HUES6 (cell line): ENCODE measurements at regions not wholly inside any gene's neighbourhood (a gene's known extent, or its start where the extent isn't known, plus 50 kb on each side); places are given as distances from the start of the nearest gene placed in this dataset.

Source experiments
- H3K27ac ChIP-seq: 2 replicates; pipeline ENCODE4 v1.7.0; 2013; ENCODE audit warnings: low read depth, mild to moderate bottlenecking, low read length, inconsistent platforms
- H3K27me3 ChIP-seq: 2 replicates; pipeline ENCODE4 v1.6.1; 2013; ENCODE audit warnings: low read length; ENCODE audit not compliant: control insufficient read depth, insufficient read depth
- H3K36me3 ChIP-seq: 2 replicates; pipeline ENCODE4 v1.6.1; 2013; ENCODE audit warnings: low read length; ENCODE audit not compliant: control insufficient read depth, insufficient read depth
- H3K4me1 ChIP-seq: 2 replicates; pipeline ENCODE4 v1.6.1; 2013; ENCODE audit warnings: low read length; ENCODE audit not compliant: control insufficient read depth, insufficient read depth
- H3K4me3 ChIP-seq: 2 replicates; pipeline ENCODE4 v1.5.1; 2013; ENCODE audit warnings: low read depth, low read length
- H3K9ac ChIP-seq: one replicate; pipeline ENCODE4 v1.6.1; 2013; ENCODE audit warnings: mild to moderate bottlenecking, low read length
- H3K9me3 ChIP-seq: 2 replicates; pipeline ENCODE4 v1.6.1; 2013; ENCODE audit warnings: low read depth, low read length; ENCODE audit not compliant: control insufficient read depth, insufficient read depth

DNA sequence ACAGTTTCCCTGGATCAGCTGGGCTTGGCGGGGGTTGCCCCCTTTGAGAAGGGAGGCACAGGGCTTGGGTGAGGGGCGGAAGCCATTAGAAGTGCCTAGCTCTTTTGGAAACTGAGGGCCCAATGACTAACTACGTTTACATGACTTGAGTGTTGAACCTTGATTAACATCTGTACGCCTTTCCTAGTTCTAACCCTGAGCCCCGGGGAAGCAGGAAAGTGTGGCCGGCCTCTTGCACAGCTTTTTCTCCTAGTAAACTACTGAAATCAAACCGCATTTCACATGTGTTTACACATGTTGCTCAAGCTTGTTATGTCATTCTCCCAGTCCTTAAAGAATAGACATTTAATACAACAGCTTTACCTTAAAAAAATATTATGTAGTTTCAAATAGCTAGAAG, 1356.4 kb upstream of the TMEM132C start:
- Histone ChIP-seq H3K27me3 (no peaks in the 10 kb centered on the region), H3K36me3 (no peaks in the 10 kb centered on the region), H3K4me1 (peaks cover 1% of the 10 kb centered on the region; the same call in 1 of the 2 replicates), H3K9ac (no peak overlapping the region), H3K9me3 (no peaks in the 10 kb centered on the region), H3K4me3 (no peak overlapping the region), H3K27ac (no peak overlapping the region)

DNA sequence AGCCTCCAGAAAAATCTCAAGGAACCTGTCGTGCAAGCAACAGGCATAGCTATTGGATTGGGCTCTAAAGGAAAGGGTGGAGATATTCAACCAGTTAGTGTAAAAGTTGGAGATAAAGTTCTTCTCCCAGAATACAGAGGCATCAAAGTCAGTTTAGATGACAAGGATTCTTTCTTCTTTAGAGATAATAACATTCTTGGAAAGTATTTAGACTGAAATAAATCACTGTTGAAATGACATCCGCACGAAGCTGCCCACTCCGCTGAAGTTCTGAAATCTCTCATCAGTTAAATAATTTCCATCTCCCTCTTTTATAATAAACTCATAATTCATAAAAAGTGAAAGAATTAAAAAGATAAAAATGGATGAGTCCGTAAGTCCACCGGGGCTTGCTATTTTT, 1354.9 kb upstream of the TMEM132C start:
- Histone ChIP-seq H3K9ac (no peak overlapping the region), H3K4me3 (no peak overlapping the region), H3K9me3 (no peaks in the 10 kb centered on the region), H3K36me3 (no peaks in the 10 kb centered on the region), H3K27me3 (no peaks in the 10 kb centered on the region), H3K27ac (no peak overlapping the region), H3K4me1 (no peaks in the 10 kb centered on the region)

DNA sequence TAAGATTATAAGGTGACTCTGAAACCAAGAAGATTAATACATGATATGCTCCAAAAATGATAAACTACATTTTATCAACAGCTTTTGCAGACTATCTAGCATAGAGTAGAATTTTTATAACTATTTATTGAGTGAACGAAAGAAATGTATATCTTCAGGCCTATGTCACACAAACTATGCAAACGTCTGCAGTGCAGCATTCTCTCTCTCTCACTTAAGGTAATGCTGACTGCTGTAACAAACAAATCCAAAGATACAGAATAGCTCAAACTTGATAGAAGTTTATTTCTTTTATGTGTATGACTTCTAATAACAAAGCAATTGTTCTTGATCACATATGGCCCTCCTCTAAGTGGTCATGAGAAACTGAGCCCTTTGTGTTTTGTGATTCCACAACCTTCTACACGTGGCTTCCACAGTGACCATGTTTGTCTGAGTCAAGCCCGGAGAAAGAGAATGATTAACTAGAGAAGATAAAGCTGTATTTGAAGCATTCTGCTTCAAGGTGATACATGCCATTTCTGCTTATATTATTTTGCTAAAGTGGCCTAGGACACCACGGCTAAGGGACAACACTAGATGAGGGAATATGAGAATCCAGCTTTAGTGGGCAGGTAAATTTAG, 1352.7 kb upstream of the TMEM132C start:
- Histone ChIP-seq H3K4me1 (no peaks in the 10 kb centered on the region), H3K27me3 (no peaks in the 10 kb centered on the region), H3K36me3 (no peaks in the 10 kb centered on the region), H3K9ac (no peak overlapping the region), H3K9me3 (no peaks in the 10 kb centered on the region), H3K4me3 (no peak overlapping the region), H3K27ac (no peak overlapping the region)

DNA sequence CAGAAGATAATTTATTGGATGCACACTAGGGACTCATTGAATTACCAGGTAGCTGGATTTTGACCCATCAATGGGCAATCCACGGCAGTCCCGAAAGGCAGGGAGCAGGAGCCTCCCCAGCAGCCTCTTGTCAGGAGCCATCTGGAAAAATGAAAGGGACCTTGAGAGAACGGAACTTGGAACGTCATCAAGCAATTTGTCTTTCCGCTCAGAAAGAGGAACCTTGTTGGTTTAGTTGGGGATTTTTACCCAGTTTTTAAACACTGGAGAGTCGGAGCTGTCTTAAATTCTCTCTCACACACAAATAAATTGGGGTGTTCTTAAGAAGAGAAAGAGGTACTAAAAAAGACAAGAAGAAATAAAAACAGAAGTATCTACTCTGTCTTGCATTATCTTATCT, 1351.7 kb upstream of the TMEM132C start:
- no peaks in the 10 kb centered on the region for H3K9me3 ChIP-seq
- H3K4me3 ChIP-seq: no peak overlapping the region
- no peaks in the 10 kb centered on the region for H3K27me3 ChIP-seq
- H3K4me1 ChIP-seq: no peaks in the 10 kb centered on the region
- no peak overlapping the region for H3K9ac ChIP-seq
- H3K36me3 ChIP-seq: no peaks in the 10 kb centered on the region
- no peak overlapping the region for H3K27ac ChIP-seq

DNA sequence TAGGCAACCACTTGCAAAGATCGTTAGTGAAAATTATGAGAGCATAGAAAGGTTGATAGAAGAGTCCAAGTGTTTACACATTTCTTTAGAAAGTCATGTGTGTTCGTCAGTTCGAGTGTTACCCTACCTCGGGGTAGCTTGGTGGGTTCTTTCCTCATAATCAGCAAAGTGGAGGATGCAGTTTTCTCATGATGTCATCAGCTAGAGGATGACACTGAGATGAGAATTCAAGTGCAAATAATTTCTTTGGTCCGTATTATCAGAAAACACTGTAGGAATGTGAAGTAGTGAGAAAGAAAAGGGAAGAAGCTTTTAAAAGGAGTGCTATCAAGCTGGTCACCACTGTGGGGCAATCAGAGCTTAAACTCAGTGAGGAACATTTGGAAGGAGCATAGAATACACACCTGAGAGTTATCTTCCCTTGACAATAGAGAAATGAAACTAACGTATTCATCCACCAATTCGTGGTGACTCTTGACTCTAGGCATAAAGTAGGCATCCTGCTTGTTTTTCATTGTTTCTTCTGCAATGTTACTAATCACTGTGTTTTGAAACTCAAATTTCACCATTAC, 1340.9 kb upstream of the TMEM132C start:
- Histone ChIP-seq H3K4me1 (no peaks in the 10 kb centered on the region), H3K36me3 (no peaks in the 10 kb centered on the region), H3K27ac (no peak overlapping the region), H3K4me3 (no peak overlapping the region), H3K9me3 (no peaks in the 10 kb centered on the region), H3K27me3 (no peaks in the 10 kb centered on the region), H3K9ac (no peak overlapping the region)

DNA sequence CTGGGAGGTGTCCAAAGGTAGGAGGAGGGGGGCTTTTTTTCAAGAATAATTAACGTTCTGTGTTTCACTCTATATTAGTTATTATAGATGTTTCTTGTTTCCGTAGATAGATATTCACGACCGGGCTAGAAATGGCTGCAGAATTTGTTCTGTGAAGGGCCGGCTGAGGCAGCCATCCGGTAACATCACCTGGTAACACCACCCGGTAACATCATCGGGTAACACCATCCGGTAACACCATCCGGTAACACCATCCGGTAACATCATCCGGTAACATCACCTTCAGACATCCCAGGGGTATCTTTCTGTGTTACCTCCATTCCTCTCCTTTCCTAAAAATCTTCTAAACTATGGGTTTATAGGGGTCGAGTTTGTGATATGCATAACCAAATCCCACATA, 1336.7 kb upstream of the TMEM132C start:
- no peaks in the 10 kb centered on the region for H3K36me3 ChIP-seq
- no peaks in the 10 kb centered on the region for H3K27me3 ChIP-seq
- no peak overlapping the region for H3K9ac ChIP-seq
- H3K4me3 ChIP-seq: no peak overlapping the region
- no peaks in the 10 kb centered on the region for H3K9me3 ChIP-seq
- H3K27ac ChIP-seq: no peak overlapping the region
- no peaks in the 10 kb centered on the region for H3K4me1 ChIP-seq

DNA sequence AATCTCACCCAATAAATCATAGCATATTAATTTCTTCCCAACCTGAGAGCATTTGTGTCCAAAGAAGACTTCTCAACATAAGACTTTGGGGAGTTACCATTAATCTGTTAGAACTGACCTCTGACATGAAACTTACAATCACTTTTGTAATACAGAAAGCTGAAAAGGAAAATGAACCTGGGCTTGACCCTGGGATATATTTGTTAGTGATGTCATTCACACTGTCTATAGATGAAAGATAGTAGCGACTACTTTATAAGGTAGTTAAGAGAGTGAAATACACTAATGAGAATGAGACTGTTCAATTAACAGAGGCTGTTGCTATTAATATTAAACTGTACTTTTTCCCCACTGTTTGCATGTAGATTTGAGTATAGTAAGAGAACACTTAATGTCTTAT, 1334.8 kb upstream of the TMEM132C start:
- Histone ChIP-seq H3K9ac (no peak overlapping the region), H3K36me3 (no peaks in the 10 kb centered on the region), H3K4me1 (no peaks in the 10 kb centered on the region), H3K27ac (no peak overlapping the region), H3K27me3 (no peaks in the 10 kb centered on the region), H3K9me3 (no peaks in the 10 kb centered on the region), H3K4me3 (no peak overlapping the region)

DNA sequence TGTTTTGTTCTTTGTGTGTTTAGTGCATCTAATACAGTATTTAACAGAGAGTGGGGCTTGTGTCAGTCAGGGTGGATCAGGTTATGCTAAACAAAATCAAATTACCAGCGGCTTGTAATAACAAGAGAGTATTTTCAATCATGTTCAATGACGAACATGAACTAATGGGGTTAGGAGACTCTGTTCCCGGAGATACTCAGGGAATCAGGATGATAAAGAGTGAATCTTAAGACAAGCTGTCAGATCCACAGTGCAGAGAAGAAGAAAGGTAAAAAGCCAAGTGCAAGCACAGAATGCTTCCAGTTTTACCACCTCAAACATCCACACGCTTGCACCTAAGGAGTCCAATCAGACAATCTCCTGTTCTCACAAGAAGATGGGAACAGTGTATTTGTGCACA, 1331.5 kb upstream of the TMEM132C start:
- Histone ChIP-seq H3K9me3 (no peaks in the 10 kb centered on the region), H3K36me3 (no peaks in the 10 kb centered on the region), H3K9ac (no peak overlapping the region), H3K4me3 (no peak overlapping the region), H3K27me3 (no peaks in the 10 kb centered on the region), H3K4me1 (no peaks in the 10 kb centered on the region), H3K27ac (no peak overlapping the region)

DNA sequence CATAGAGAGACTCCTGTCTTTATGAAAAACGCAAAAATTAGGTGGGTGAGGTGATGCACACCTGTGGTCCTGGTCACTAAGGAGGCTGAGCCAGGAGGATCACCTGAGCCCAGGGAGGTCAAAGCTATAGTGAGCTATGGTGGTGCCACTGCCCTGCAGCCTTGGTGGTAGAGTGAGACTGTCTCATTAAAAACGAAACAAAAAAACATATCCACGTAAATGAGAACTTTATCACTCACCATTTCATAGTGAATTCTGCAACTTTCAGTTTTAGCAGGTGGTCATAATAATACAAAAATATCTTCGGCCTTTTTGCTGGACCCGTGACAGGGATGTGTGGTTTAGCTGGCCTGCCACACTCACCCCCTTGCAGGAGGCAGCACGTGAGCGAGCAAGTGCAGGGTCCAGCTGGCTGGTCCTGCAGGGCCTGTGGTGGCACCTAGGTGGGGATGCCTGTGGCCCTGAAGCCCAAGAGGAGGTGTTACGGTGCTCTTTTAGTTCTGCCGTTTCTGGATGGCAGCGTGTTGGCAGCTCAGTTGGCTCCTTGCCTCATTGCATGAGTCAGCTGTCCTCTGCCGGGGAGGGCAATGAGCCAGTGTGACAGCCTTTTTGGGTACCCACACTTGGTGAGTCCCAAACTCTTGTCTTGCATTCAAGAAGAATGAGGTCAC, 1330.7 kb upstream of the TMEM132C start:
- Histone ChIP-seq H3K27me3 (no peaks in the 10 kb centered on the region), H3K4me1 (no peaks in the 10 kb centered on the region), H3K9ac (no peak overlapping the region), H3K4me3 (no peak overlapping the region), H3K9me3 (0 out of 2 replicates have a peak, but pooled peaks cover 2% of the 10 kb centered on the region), H3K27ac (no peak overlapping the region), H3K36me3 (no peaks in the 10 kb centered on the region)

DNA sequence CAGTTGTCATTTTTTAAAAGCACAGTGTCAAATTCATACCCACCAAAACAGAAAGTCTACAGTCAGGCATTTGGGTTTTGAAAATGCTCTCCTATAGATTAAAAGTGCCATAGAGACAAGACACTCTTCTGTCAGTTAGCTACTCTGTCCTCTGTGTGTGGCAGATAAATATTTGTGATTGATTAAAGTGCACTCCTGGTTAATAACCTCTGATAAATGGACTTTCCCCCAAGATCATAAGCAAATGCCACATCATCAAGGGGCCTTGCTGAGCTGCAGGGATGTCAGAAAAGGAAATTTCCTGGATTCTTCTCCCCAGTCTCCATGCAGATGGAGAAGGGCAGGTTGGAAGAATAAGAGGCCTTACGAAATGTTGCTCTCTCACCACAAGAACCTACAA, 1329.5 kb upstream of the TMEM132C start:
- H3K4me1 ChIP-seq: no peaks in the 10 kb centered on the region
- no peaks in the 10 kb centered on the region for H3K36me3 ChIP-seq
- H3K4me3 ChIP-seq: no peak overlapping the region
- H3K27ac ChIP-seq: no peak overlapping the region
- H3K27me3 ChIP-seq: no peaks in the 10 kb centered on the region
- H3K9me3 ChIP-seq: 0 out of 2 replicates have a peak, but pooled peaks cover 7% of the 10 kb centered on the region
- no peak overlapping the region for H3K9ac ChIP-seq

DNA sequence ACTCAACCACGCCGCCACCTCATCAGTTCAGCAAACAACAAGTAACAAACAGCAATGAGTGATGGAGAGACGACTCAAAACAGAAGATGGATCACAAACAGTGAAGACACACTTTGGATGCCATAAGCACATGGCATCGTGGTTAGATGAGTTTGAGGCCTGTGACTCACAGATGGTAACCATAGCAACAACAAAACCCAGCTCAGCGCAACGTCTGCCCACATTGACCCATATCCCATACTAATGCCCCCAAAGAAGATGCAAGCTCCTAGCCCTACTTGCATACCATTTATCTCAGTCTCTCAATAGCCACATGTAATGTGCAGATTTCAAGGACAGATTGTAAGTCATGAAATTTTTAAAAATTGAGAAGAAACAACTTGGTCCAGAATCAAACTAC, 1322.3 kb upstream of the TMEM132C start:
- Histone ChIP-seq H3K36me3 (no peaks in the 10 kb centered on the region), H3K4me1 (no peaks in the 10 kb centered on the region), H3K4me3 (no peak overlapping the region), H3K9ac (no peak overlapping the region), H3K27me3 (no peaks in the 10 kb centered on the region), H3K27ac (no peak overlapping the region), H3K9me3 (0 out of 2 replicates have a peak, but pooled peaks cover 7% of the 10 kb centered on the region)
